ENCODE measurements at regions not wholly inside any gene's neighbourhood (a gene's known extent, or its start where the extent isn't known, plus 50 kb on each side); places are given as distances from the start of the nearest gene placed in this dataset.

DNA sequence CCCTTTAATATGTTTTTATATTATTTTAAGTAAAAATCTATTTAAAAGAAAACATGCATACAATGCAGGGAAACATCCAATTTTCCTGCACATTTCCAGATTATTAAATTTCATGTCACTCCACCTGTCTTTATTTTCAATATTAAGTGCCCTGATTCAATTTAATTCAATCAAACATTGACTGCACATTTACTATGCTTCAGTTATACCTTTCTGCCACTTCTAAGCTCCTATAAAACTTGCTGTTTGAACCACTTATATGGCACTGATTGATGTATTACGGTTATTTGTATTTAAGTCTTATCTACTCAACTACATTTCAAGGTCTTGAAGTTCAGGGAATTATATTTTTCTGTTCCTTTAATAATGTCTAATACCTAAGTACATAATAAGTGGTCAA, 198.0 kb downstream of the CAVIN4 start:
- TF ChIP-seq, protein P1, sequence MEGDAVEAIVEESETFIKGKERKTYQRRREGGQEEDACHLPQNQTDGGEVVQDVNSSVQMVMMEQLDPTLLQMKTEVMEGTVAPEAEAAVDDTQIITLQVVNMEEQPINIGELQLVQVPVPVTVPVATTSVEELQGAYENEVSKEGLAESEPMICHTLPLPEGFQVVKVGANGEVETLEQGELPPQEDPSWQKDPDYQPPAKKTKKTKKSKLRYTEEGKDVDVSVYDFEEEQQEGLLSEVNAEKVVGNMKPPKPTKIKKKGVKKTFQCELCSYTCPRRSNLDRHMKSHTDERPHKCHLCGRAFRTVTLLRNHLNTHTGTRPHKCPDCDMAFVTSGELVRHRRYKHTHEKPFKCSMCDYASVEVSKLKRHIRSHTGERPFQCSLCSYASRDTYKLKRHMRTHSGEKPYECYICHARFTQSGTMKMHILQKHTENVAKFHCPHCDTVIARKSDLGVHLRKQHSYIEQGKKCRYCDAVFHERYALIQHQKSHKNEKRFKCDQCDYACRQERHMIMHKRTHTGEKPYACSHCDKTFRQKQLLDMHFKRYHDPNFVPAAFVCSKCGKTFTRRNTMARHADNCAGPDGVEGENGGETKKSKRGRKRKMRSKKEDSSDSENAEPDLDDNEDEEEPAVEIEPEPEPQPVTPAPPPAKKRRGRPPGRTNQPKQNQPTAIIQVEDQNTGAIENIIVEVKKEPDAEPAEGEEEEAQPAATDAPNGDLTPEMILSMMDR (IDR thresholded peaks at IDR 0.05) = no peak
- TF ChIP-seq POLR2A (IDR thresholded peaks at IDR 0.05) = no peak

Measured in prostate gland (tissue), 2 donors.